Medulla oblongata (tissue), 1 donor: ENCODE measurements at regions not wholly inside any gene's neighbourhood (a gene's known extent, or its start where the extent isn't known, plus 50 kb on each side); places are given as distances from the start of the nearest gene placed in this dataset.

Source experiments
- DNase-seq: peaks from one replicate; pipeline ENCODE4 v3.0.0-alpha.2; 2015; ENCODE audit errors: extremely low spot score

DNA sequence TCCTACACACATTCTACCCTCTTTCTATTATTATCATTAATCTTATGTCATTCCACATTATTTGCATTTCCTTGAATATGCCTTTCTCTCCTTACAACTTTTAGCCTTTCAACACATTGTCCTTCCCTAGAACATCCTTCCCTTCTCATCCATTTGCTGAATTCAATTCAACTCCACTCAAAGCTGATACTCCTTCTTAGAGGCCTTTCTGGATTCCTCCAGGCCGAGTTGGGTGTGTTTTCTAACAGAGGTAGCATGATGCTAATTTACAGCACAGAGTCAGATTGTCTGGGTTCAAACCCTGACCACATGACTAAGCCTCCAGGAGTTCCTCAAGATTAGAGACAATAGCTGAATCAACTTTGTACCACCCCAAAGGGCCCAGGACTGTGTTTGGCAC lies 63.4 kb upstream of the IL12A start:
- no peak for DNase-seq

DNA sequence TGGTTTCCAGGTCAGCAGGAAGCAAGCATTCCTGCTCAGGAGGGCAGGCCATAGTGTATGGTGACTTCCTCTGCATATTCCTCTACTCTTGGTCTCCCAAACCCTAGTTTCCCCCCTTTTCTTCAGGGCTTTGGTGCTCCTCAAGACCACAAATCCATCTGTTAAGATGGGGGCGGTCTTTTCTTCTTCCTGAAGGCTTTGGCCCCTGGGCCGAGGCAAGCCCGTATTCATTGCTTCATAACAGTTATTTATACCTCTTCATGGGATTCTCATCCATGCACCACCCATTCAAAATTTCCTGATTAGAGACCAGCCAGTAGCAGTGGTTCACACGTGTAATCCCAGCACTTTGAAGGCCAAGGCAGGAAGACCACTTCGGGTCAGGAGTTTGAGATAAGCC lies 62.1 kb upstream of the IL12A start:
- DNase-seq: no peak

DNA sequence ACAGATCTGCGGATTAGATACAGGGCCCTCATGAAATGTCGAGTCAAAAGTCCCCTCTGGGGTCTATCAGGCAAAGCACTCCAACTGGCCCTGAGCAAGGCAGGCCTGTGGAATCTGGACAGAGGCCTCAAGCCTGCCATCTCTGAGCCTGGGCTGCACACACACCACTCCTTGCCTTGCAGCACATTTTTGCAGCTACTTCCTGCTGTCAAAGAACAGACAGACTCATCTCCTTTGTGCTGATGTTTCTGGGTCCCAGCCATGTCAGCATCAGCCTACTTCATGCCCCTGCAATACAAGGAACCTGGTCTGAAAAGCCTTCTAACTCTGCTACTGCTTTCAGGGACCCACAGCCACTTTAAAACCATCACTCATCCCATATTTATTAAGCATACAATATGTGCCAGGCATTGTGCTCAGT lies 60.6 kb upstream of the IL12A start:
- DNase-seq: peak; percentile 15

DNA sequence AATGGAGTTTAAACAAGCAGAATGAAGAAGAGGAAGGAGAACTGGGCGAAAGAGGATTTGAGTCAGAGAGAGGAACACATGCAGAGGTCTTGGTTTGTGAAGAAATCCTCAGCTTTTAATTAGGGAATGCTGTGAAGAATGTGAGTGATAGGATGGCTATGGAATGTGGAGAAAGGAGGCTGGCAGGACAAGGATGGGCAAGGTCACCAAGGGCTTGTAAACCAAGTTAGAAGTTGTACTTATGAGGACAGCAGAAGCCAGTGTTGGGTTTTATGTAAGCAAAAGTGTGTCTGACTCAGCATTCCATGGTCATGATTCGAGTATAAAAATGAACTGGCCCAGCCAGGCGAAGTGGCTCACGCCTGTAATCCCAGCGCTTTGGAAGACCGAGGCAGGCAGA lies 60.0 kb upstream of the IL12A start:
- DNase-seq: peak; percentile 24

DNA sequence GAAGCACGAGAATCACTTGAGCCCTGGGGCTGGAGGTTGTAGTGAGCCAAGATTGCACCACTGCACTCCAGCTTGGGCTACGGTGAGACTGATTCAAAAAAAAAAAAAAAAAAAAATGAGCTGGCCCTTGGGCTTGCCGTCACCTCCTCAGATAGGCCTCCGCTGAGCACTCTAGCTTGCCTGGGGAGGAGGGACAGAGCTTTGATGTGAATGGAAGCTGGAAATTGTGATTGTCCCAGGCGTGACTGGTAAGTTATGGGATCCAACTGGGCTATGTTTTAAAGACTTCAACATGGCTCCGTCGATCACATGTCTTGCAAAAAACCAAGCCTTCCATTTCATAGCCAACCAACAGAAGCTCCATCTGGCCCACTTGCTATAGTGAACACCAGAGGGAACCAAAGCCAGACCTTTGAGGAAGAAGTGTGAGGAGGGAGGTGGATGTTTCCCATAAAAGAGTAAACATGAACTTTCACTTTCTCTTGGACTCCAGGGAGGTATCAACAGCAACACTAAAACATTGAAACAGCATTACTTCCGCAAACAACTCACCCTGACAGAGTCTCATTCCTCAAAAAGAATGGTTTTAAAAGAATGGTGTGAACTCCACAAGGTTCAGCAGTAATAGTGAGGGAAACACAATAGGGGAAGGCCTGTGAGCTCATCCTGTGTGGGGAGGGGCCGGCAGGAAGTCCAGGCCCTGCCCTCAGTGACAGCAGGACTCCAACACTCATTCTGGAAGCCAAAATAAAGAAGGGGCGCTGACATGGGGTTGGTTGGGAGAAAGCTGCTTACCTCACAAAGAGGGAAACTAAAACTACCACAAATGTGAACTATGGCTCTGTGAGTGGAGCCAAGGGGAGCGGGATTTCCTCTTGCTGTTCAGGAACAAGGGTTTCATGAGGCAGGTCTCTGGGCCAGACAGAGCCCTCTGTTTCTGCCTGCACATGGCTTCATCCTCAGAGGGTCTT lies 59.2 kb upstream of the IL12A start:
- DNase-seq: peak; percentile 78

DNA sequence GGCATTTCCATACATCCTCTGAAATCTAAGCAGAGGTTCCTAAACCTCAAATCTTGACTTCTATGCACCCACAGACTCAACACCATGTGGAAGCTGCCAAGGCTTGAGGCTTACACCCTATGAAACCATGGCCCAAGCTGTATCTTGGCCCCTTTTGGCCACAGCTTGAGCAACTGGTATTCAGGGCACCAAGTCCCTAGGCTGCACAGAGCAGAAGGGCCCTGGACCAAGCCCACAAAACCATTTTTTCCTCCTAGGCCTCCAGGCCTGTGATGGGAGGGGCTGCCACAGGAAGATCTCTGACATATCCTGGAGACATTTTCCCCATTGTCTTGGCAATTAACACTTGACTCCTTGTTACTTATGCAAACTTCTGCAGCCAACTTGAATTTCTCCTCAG lies 54.4 kb upstream of the IL12A start:
- DNase-seq: no peak

DNA sequence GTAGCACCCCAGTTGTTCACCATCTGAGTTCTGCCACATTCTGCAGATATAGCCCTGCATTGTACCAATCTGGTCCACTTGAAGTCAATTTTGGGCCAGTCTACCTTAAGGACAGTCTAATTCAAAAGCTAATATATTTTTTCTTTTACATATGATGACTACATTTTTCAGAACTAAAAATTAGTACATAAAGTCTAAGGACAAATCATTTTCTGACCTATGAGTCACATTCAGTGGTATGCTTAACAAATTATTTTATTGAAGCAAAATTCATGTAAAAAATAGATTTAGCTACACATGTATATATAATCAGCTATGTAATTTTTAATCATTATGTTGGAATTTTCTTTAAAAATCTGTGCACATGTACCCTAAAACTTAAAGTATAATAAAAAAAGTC lies 52.1 kb upstream of the IL12A start:
- no peak for DNase-seq

DNA sequence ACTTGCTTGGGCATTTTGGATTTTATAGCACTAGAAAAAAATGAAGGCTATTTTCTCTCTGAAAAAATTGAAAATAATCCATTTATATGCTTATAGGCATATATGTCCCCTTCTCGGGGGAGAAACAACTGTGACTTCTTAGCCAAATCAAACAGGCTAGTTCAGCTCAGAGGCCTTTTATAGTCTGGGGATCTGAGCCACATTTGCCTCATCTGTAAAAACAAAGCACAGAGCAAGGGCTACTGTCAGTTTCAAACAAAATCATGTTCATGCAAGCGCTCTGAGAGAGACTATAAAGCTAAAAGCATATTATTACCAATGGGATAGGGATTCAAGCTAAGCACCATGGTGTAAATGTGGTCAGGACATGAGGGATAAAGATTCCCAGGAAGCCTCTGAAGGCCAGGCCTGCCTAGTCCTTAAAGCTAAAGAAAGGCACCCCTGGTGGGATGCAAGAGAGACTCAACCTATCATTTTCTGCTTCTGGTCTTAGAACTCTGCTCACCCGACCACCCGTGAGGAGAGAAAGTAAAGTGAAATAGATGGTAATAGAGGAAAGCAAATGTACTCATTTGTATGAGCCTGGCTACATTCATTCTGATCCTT lies 51.0 kb upstream of the IL12A start:
- no peak for DNase-seq

DNA sequence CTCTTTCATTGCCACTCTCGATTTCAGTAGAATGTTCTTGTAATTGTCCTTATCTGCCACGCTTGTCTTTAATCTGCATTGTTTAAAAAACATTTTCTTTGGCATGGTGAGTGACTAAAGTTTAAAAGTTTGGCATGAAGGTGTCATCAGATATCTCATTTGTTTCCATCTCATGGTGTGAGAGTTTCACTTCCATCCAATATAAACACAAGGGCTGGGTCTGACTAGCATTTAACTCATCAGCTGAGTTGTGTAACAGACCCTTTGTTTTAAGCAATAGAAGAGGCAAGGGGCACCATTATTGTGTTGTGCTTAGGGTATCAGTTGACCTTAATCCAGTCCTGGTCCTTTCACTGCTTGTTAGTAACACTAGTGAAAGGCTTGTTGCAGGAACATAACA lies 49.9 kb upstream of the IL12A start:
- no peak for DNase-seq
